ENCODE measurements at regions not wholly inside any gene's neighbourhood (a gene's known extent, or its start where the extent isn't known, plus 50 kb on each side); places are given as distances from the start of the nearest gene placed in this dataset.

GRCh38 chr20:54272901-54273488 is 65.1 kb downstream of the PFDN4 start:
- no peaks in the 10 kb centered on the region for H3K36me3 ChIP-seq
- no peaks in the 10 kb centered on the region for H3K27me3 ChIP-seq
- H3K9me3 ChIP-seq = no peaks in the 10 kb centered on the region
- no peak for DNase-seq
- H3K4me3 ChIP-seq = no peak overlapping the region

GRCh38 chr20:54275359-54276111 is 67.6 kb downstream of the PFDN4 start:
- H3K27me3 ChIP-seq = no peaks in the 10 kb centered on the region

GRCh38 chr20:54276577-54277169 is 68.8 kb downstream of the PFDN4 start:
- Histone ChIP-seq H3K9me3 (no peaks in the 10 kb centered on the region), H3K27me3 (no peaks in the 10 kb centered on the region), H3K4me3 (no peak overlapping the region), H3K36me3 (no peaks in the 10 kb centered on the region)
- no peak for DNase-seq

More at GRCh38 chr20:54275359-54276111, 67.6 kb downstream of the PFDN4 start:
- DNase-seq = no peak
- Histone ChIP-seq H3K9me3 (no peaks in the 10 kb centered on the region), H3K4me3 (no peak overlapping the region), H3K36me3 (no peaks in the 10 kb centered on the region)

- Histone ChIP-seq H3K36me3 (no peaks in the 10 kb centered on the region), H3K27me3 (no peaks in the 10 kb centered on the region), H3K9me3 (no peaks in the 10 kb centered on the region), H3K4me3 (no peak overlapping the region)
- DNase-seq = no peak
Measured at GRCh38 chr20:54278262-54278661, 70.4 kb downstream of the PFDN4 start.

GRCh38 chr20:54282625-54283024 is 74.7 kb downstream of the PFDN4 start:
- Histone ChIP-seq H3K4me3 (no peak overlapping the region), H3K27me3 (no peaks in the 10 kb centered on the region), H3K36me3 (no peaks in the 10 kb centered on the region), H3K9me3 (no peaks in the 10 kb centered on the region)
- DNase-seq = no peak

GRCh38 chr20:54283253-54283652 is 75.4 kb downstream of the PFDN4 start:
- no peaks in the 10 kb centered on the region for H3K36me3 ChIP-seq
- no peak overlapping the region for H3K4me3 ChIP-seq
- no peak for DNase-seq
- H3K9me3 ChIP-seq = no peaks in the 10 kb centered on the region
- H3K27me3 ChIP-seq = no peaks in the 10 kb centered on the region

GRCh38 chr20:54284928-54285704 is 77.2 kb downstream of the PFDN4 start:
- H3K4me3 ChIP-seq = no peak overlapping the region

GRCh38 chr20:54290636-54291035 is 82.7 kb downstream of the PFDN4 start:
- H3K36me3 ChIP-seq = no peaks in the 10 kb centered on the region
- H3K27me3 ChIP-seq = no peaks in the 10 kb centered on the region
- H3K4me3 ChIP-seq = no peak overlapping the region
- DNase-seq = peak; percentile 12
- H3K9me3 ChIP-seq = no peaks in the 10 kb centered on the region

More at GRCh38 chr20:54284928-54285704, 77.2 kb downstream of the PFDN4 start:
- Histone ChIP-seq H3K9me3 (no peaks in the 10 kb centered on the region), H3K36me3 (no peaks in the 10 kb centered on the region), H3K27me3 (no peaks in the 10 kb centered on the region)
- peak; percentile 61 for DNase-seq

- H3K36me3 ChIP-seq = no peaks in the 10 kb centered on the region
- no peak for DNase-seq
- H3K9me3 ChIP-seq = no peaks in the 10 kb centered on the region
- H3K4me3 ChIP-seq = no peak overlapping the region
- no peaks in the 10 kb centered on the region for H3K27me3 ChIP-seq
Measured at GRCh38 chr20:54291339-54292010, 83.6 kb downstream of the PFDN4 start.

- Histone ChIP-seq H3K27me3 (no peaks in the 10 kb centered on the region), H3K9me3 (no peaks in the 10 kb centered on the region), H3K36me3 (no peaks in the 10 kb centered on the region), H3K4me3 (no peak overlapping the region)
- DNase-seq = no peak
Measured at GRCh38 chr20:54292185-54292584, 84.3 kb downstream of the PFDN4 start.

GRCh38 chr20:54293526-54293925 is 85.6 kb downstream of the PFDN4 start:
- no peaks in the 10 kb centered on the region for H3K27me3 ChIP-seq
- no peak overlapping the region for H3K4me3 ChIP-seq
- no peaks in the 10 kb centered on the region for H3K36me3 ChIP-seq
- peak; percentile 69 for DNase-seq
- no peaks in the 10 kb centered on the region for H3K9me3 ChIP-seq

- DNase-seq = no peak
- H3K36me3 ChIP-seq = no peaks in the 10 kb centered on the region
- no peak overlapping the region for H3K4me3 ChIP-seq
- no peaks in the 10 kb centered on the region for H3K27me3 ChIP-seq
- H3K9me3 ChIP-seq = no peaks in the 10 kb centered on the region
Measured at GRCh38 chr20:54294094-54294493, 86.2 kb downstream of the PFDN4 start.

GRCh38 chr20:54295686-54296085 is 87.8 kb downstream of the PFDN4 start:
- no peak for DNase-seq
- H3K27me3 ChIP-seq = no peaks in the 10 kb centered on the region
- H3K36me3 ChIP-seq = no peaks in the 10 kb centered on the region
- H3K9me3 ChIP-seq = no peaks in the 10 kb centered on the region
- H3K4me3 ChIP-seq = no peak overlapping the region

GRCh38 chr20:54305421-54305820 is 97.5 kb downstream of the PFDN4 start:
- no peak for DNase-seq
- no peak overlapping the region for H3K4me3 ChIP-seq

GRCh38 chr20:54306985-54307710 is 99.3 kb downstream of the PFDN4 start:
- H3K4me3 ChIP-seq = no peak overlapping the region
- H3K9me3 ChIP-seq = no peaks in the 10 kb centered on the region
- no peaks in the 10 kb centered on the region for H3K27me3 ChIP-seq
- H3K36me3 ChIP-seq = no peaks in the 10 kb centered on the region
- DNase-seq = no peak

More at GRCh38 chr20:54305421-54305820, 97.5 kb downstream of the PFDN4 start:
- H3K9me3 ChIP-seq = no peaks in the 10 kb centered on the region
- no peaks in the 10 kb centered on the region for H3K27me3 ChIP-seq
- no peaks in the 10 kb centered on the region for H3K36me3 ChIP-seq

GRCh38 chr20:54308804-54309203 is 100.9 kb downstream of the PFDN4 start:
- no peak for DNase-seq
- H3K4me3 ChIP-seq = no peak overlapping the region
- H3K36me3 ChIP-seq = no peaks in the 10 kb centered on the region
- no peaks in the 10 kb centered on the region for H3K27me3 ChIP-seq
- H3K9me3 ChIP-seq = no peaks in the 10 kb centered on the region
